Smooth muscle cell (in vitro differentiated cells): ENCODE measurements at regions not wholly inside any gene's neighbourhood (a gene's known extent, or its start where the extent isn't known, plus 50 kb on each side); places are given as distances from the start of the nearest gene placed in this dataset.

Source experiments
- DNase-seq: peaks from one replicate; lab custom pipeline; 2025; ENCODE audit not compliant: unreplicated experiment; lab: John Stamatoyannopoulos, UW
- H2AFZ ChIP-seq: fragments of 200-600 bp; sonication (generic); 2 replicates; pipeline ENCODE4 v1.6.0; 2016; ENCODE audit warnings: antibody characterized with exemption, low read depth, mild to moderate bottlenecking
- H3F3A ChIP-seq: fragments of 200-600 bp; sonication (generic); 2 replicates; pipeline ENCODE4 v1.6.0; 2017; ENCODE audit warnings: antibody characterized with exemption, low read depth
- H3K27ac ChIP-seq: fragments of 200-600 bp; sonication (generic); 2 replicates; pipeline ENCODE4 v1.5.1; 2016; ENCODE audit warnings: low read depth, mild to moderate bottlenecking
- H3K27me3 ChIP-seq: fragments of 200-600 bp; sonication (generic); 2 replicates; pipeline ENCODE4 v1.6.1; 2016; ENCODE audit warnings: low read depth, mild to moderate bottlenecking
- H3K36me3 ChIP-seq: fragments of 200-600 bp; sonication (generic); 2 replicates; pipeline ENCODE4 v1.5.1; 2016; ENCODE audit warnings: low read depth
- H3K4me1 ChIP-seq: fragments of 200-600 bp; sonication (generic); 2 replicates; pipeline ENCODE4 v1.5.1; 2016; ENCODE audit warnings: low read depth
- H3K4me2 ChIP-seq: fragments of 200-600 bp; sonication (generic); 2 replicates; pipeline ENCODE4 v1.6.0; 2016; ENCODE audit warnings: mild to moderate bottlenecking
- H3K4me3 ChIP-seq: fragments of 200-600 bp; sonication (generic); 2 replicates; pipeline ENCODE4 v1.5.1; 2016; ENCODE audit warnings: mild to moderate bottlenecking
- H3K79me2 ChIP-seq: fragments of 200-600 bp; sonication (generic); 2 replicates; pipeline ENCODE4 v1.6.0; 2016; ENCODE audit warnings: low read depth, mild to moderate bottlenecking
- H3K9ac ChIP-seq: fragments of 200-600 bp; sonication (generic); 2 replicates; pipeline ENCODE4 v1.6.0; 2016; ENCODE audit warnings: low read depth
- H3K9me3 ChIP-seq: fragments of 200-600 bp; sonication (generic); replicated peaks from 2 replicates; pipeline ENCODE4 v1.5.1; 2016; ENCODE audit warnings: low read depth
- H4K20me1 ChIP-seq: fragments of 200-600 bp; sonication (generic); 2 replicates; pipeline ENCODE4 v1.6.0; 2016; ENCODE audit warnings: low read depth
- WGBS: methylation state at CpG from one replicate; pipeline ENCODE4 v1.1.7; 2016; ENCODE audit warnings: low lambda C conversion rate; 5-methylcytosine and 5-hydroxymethylcytosine counted together
- TF ChIP-seq, protein P1 (sequence below): fragments of 200-600 bp; sonication (generic); IDR thresholded peaks from 2 replicates; pipeline ENCODE4 v1.5.1; 2017; ENCODE audit warnings: borderline replicate concordance, mild to moderate bottlenecking, antibody characterized with exemption; ENCODE audit not compliant: insufficient read depth, poor library complexity, severe bottlenecking

DNA sequence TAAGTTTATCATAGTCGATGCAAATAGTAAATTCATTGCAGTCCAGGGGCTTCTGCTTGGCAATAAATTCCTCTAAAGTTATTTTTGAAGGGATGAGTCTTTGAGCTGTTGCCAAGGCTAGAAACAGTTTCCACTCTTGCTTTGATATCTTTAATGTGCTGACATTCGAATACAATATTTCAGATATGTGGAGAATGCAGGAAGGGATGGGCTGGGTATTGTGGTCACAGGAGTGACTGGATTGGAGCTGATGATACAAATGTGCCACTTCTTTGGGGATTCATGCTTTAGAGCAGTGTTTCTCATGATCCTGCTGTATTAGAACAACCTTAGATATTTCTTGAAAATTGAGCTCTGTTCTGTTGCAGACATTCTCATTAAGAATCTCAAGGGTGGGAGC lies 139.0 kb downstream of the PRDM13 start:
- DNase-seq, result no peak
- no peak overlapping the region for H3K4me2 ChIP-seq
- peaks cover 36% of the 10 kb centered on the region for H3K27me3 ChIP-seq
- no peaks in the 10 kb centered on the region for H3K4me1 ChIP-seq
- H4K20me1 ChIP-seq, result no peaks in the 10 kb centered on the region
- no peak overlapping the region for H3K4me3 ChIP-seq
- no peaks in the 10 kb centered on the region for H3K36me3 ChIP-seq
- H2AFZ ChIP-seq, result no peak overlapping the region
- no peaks in the 10 kb centered on the region for H3F3A ChIP-seq
- no peak overlapping the region for H3K9ac ChIP-seq
- TF ChIP-seq, protein P1, sequence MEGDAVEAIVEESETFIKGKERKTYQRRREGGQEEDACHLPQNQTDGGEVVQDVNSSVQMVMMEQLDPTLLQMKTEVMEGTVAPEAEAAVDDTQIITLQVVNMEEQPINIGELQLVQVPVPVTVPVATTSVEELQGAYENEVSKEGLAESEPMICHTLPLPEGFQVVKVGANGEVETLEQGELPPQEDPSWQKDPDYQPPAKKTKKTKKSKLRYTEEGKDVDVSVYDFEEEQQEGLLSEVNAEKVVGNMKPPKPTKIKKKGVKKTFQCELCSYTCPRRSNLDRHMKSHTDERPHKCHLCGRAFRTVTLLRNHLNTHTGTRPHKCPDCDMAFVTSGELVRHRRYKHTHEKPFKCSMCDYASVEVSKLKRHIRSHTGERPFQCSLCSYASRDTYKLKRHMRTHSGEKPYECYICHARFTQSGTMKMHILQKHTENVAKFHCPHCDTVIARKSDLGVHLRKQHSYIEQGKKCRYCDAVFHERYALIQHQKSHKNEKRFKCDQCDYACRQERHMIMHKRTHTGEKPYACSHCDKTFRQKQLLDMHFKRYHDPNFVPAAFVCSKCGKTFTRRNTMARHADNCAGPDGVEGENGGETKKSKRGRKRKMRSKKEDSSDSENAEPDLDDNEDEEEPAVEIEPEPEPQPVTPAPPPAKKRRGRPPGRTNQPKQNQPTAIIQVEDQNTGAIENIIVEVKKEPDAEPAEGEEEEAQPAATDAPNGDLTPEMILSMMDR, result no peak
- no peak overlapping the region for H3K27ac ChIP-seq
- 65% methylated on average over 2 of the region's 2 CpGs for WGBS
- H3K79me2 ChIP-seq, result no peaks in the 10 kb centered on the region
- H3K9me3 ChIP-seq, result no peaks in the 10 kb centered on the region

DNA sequence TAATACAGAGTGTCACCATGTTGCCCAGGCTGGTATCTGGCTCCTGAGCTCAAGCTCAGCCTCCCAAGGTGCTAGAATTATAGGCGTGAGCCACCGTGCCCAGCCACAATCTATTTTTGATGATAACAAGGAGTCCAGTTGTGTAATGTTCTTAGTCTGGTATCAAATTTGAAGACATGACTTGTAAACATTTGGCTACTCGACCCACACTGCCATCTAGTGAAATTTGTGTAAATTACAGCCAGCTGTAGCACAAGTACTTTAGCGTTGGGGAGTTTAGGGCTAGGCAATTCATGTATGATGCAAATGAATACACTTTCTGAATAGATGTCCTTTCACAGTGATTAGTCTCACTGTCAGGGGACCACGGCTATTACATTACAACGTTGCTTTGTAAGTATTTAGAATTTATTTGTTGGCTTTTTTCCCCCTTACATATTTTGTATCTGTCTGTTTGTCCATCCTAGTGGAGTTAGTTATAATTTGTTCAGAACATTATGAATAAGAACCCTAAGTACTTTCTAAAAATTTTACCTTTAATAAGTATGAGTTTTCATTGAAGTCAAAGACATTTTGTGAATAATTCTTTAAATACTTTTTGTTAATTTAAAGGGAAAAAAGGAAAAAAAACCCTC lies 139.7 kb downstream of the PRDM13 start:
- Histone ChIP-seq H3F3A (no peaks in the 10 kb centered on the region), H3K27ac (no peak overlapping the region), H3K36me3 (no peaks in the 10 kb centered on the region), H2AFZ (no peak overlapping the region), H3K79me2 (no peaks in the 10 kb centered on the region), H3K27me3 (peaks cover 36% of the 10 kb centered on the region), H3K9ac (no peak overlapping the region), H3K9me3 (no peaks in the 10 kb centered on the region), H3K4me1 (no peaks in the 10 kb centered on the region), H4K20me1 (no peaks in the 10 kb centered on the region), H3K4me2 (no peak overlapping the region), H3K4me3 (no peak overlapping the region)
- DNase-seq, result no peak
- 3% methylated on average over 6 of the region's 6 CpGs for WGBS
- TF ChIP-seq, protein P1, result peak; percentile 75

GRCh38 chr6:99761711-99762110 lies 155.1 kb downstream of the PRDM13 start:
- TF ChIP-seq, protein P1, result no peak
- Histone ChIP-seq H3K27me3 (no peaks in the 10 kb centered on the region), H3K9me3 (no peaks in the 10 kb centered on the region), H3K9ac (no peak overlapping the region), H3K4me1 (no peaks in the 10 kb centered on the region), H3K4me3 (no peak overlapping the region), H2AFZ (no peak overlapping the region), H3K4me2 (no peak overlapping the region), H4K20me1 (no peaks in the 10 kb centered on the region), H3K36me3 (no peaks in the 10 kb centered on the region), H3F3A (no peaks in the 10 kb centered on the region), H3K27ac (no peak overlapping the region), H3K79me2 (no peaks in the 10 kb centered on the region)
- WGBS, result 94% methylated on average over 1 of the region's 1 CpG
- DNase-seq, result no peak

- Histone ChIP-seq H3F3A (no peaks in the 10 kb centered on the region), H3K4me2 (no peak overlapping the region)
- 74% methylated on average over 1 of the region's 1 CpG for WGBS
These were observed 161.5 kb downstream of the PRDM13 start for GRCh38 chr6:99768166-99768565.

More at GRCh38 chr6:99768166-99768565, 161.5 kb downstream of the PRDM13 start:
- DNase-seq, result no peak
- H4K20me1 ChIP-seq, result no peaks in the 10 kb centered on the region
- H3K9ac ChIP-seq, result no peak overlapping the region
- H2AFZ ChIP-seq, result no peak overlapping the region
- no peak overlapping the region for H3K27ac ChIP-seq
- no peak overlapping the region for H3K4me3 ChIP-seq
- no peaks in the 10 kb centered on the region for H3K79me2 ChIP-seq
- no peaks in the 10 kb centered on the region for H3K9me3 ChIP-seq
- TF ChIP-seq, protein P1, result no peak
- no peaks in the 10 kb centered on the region for H3K4me1 ChIP-seq
- no peaks in the 10 kb centered on the region for H3K27me3 ChIP-seq
- H3K36me3 ChIP-seq, result no peaks in the 10 kb centered on the region
